ENCODE measurements at regions not wholly inside any gene's neighbourhood (a gene's known extent, or its start where the extent isn't known, plus 50 kb on each side); places are given as distances from the start of the nearest gene placed in this dataset.
"Not testable (repeated sequence)": the region's sequence is repeated elsewhere in the genome, so short reads cannot be mapped to it uniquely, and the experiment has no call there.

DNA sequence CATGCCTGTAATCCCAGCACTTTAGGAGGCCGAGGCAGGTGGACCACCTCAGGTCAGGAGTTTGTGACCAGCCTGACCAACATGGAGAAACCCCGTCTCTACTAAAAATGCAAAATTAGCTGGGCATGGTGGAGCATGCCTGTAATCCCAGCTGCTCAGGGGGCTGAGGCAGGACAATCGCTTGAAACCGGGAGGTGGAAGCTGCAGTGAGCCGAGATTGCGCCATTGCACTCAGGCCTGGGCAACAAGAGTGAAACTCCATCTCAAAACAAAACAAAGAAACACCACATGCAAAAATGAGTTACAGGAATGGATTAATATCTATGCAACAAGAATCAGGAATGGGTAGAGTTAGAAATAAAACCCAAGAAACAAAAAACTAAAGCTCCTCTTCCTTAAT, 462.3 kb upstream of the POM121L12 start:
- not testable (repeated sequence) for DNase-seq

- DNase-seq: no peak
These were observed 464.4 kb upstream of the POM121L12 start for GRCh38 chr7:52571026-52571425.

DNA sequence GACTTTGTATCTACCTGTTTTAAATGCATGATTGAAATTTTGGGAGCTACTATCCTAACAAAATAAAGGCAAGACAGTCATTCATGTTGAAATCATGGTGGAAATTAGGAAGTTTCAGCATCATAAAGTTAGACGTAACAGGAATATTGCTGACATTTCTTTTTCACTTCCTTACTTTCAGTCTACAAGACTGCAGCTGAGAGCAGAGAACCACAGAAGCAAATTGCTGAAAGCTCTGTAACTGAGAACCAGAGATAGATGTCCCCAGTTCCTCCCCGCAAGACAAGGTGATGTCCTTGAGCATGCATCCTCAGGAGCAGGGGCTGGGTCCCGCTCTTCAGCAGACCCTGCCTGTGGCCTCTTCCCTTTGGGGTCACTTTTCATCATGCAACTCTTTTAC, 466.3 kb upstream of the POM121L12 start:
- DNase-seq: no peak

DNA sequence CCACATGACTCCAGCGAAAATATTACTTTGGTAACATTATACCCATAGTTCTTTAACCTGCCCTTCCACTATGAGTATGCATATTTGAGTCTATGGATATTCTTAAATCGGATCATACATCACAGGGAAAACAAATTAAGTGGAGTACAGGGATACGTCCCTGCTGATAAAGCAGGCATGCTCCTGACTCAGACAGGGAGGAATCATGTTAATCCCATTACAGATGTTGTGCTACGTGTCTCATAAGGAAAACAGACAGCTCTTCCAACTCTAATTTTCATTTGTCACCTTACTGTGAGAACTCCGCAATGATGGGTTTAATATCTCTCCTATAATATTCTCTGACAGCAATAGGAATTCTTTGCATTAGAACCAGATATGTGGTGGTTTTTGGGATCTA, 469.5 kb upstream of the POM121L12 start:
- DNase-seq: no peak

GRCh38 chr7:52555805-52556204, 479.6 kb upstream of the POM121L12 start:
- DNase-seq: no peak

- DNase-seq: no peak
These were observed 488.0 kb upstream of the POM121L12 start for GRCh38 chr7:52547308-52547910.

- DNase-seq: not testable (repeated sequence)
These were observed 494.2 kb upstream of the POM121L12 start for GRCh38 chr7:52541198-52541765.

- DNase-seq: no peak
These were observed 495.4 kb upstream of the POM121L12 start for GRCh38 chr7:52540041-52540440.

DNA sequence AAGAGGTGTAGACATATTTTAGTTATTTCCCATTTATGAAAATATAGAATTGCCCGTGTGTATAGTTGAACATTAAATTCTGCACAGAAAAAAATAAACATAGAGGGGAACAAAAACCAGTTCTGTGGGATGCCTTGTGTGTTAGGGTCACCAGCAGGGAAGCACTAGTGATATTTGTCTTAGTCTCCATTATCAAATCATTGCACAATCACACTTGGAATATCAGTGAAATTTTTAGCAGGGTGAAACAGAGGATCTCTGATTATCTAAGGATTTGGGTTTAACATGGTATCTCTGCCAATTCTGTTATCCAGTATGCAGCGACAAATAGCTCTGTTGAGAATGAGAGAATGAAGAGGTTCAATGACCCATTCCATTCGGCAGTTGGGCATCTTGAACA, 496.0 kb upstream of the POM121L12 start:
- no peak for DNase-seq

- DNase-seq: no peak
These were observed 498.4 kb upstream of the POM121L12 start for GRCh38 chr7:52537051-52537450.

GRCh38 chr7:52525772-52526341, 509.6 kb upstream of the POM121L12 start:
- no peak for DNase-seq

- no peak for DNase-seq
These were observed 516.6 kb upstream of the POM121L12 start for GRCh38 chr7:52518869-52519268.

- DNase-seq: no peak
These were observed 522.8 kb upstream of the POM121L12 start for GRCh38 chr7:52512656-52513055.

DNA sequence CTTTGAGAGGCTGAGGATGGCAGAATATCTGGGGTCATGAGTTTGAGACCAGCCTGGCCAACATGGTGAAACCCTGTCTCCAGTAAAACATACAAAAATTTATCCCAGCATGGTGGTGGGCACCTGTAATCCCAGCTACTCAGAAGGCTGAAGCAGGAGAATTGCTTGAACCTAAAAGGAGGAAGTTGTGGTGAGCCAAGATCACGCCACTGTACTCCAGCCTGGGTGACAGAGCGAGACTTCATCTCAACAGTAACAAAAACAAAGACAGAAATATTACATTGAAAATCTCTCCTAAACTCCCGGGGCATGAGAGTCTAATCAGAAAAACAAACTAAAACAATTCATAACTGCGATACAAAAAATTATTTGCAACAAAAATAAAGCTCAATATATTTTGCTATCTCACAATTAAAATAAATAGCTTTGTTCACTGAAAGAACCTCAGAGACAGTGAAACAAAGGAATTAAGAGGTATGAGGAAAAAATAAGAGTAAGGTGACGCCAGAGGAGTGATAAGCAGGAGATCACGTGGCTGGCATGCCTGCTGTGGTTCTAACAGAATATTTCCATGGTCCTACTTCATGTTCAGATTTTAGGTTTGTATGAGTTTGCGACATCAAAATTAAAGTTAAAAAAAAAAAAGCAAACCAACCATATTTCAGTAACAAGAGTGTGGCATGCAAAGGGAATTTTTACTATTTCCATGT, 527.7 kb upstream of the POM121L12 start:
- no peak for DNase-seq

DNA sequence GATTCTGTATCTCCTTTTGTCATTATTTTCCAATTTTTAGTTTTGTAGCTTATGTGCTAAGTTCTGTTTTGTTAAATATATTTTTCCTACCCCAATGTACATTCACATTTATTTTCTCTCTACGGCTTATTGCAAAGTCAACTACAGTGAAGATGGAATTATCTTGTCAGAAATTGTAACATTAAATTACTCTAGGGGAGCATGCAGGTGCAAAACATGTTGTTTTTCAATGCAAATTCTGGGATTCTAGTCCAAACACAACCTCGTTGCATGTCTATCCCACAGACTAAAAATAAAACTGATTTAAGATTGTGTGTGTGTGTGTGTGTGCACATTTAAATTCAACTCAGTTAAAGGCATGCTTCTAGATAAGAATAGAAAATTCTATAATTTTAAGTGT, 529.1 kb upstream of the POM121L12 start:
- no peak for DNase-seq

DNA sequence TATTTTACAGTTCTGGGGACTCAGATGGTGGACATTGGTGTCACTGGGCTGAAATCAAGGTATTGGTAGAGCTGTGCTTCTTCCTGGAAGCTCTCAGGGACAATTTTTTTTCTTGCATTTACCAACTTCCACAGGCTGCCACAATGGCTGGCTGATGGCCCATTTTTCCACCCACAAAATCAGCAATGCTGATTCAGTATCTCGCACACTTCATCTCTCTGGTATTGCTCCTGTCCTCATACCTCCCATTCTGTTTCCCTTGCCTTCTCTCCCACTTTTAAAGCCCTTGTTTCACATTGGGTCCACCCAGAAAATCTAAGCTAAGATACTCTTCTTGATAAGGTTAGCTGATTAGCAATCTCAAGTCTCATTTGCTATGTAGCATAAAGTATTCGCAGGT, 530.9 kb upstream of the POM121L12 start:
- DNase-seq: no peak

GRCh38 chr7:52502281-52502680, 533.2 kb upstream of the POM121L12 start:
- no peak for DNase-seq

DNA sequence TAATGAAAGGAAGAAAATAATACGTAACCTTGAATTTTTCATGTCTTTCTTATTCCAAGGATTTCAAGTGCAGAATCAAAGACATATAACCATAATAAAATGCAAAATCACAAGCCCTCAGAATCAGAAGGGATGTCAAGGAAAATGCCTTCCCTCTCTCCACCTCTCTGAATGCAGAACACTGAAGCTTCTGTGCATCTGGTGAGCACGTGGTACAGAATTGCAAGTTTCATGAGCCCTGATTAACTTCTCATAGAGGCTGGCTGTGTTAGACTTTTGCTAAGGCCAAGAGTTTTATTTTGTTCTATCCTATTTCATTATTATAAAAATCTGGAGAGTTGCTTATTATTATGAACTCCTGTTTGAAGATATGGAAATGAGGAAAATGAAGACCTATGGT, 533.7 kb upstream of the POM121L12 start:
- no peak for DNase-seq

DNA sequence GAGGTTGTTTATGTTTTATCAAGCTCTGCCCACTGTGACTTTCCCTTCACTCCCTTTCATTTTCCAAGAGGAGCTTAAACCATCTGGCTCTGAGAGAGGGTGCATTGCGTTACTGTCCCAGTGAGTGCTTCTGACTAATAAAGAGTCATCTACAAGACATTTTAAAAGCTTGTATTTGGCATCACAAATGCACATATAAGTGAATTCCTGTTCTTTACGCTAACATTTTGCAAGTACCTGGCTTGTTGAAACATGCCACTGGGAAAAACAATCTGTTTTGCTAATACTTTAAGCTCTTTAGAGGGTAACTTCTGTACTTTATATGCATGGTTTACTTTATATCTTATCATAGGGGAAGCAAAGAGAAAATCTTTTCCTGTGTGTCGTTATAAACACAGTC, 534.6 kb upstream of the POM121L12 start:
- no peak for DNase-seq

- DNase-seq: no peak
These were observed 537.1 kb upstream of the POM121L12 start for GRCh38 chr7:52498366-52498765.

DNA sequence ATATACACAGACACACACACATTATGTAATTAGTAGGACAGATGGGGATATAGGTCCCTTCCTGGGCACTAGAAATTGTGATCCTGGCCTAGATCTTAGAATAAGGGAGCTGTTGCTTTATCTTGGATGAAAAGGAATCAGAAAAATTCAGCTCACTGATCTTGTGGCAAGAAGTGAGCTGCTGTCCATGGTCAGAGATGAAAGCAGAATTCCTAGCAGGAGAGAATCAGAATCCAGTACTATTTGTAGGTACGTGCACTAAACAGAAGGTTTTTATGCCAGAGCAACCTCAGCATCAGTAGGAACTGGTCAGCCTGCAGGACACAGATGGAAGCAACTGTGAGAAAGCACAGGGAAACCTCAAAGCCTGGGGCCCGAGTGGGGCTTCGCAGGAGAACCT, 549.2 kb upstream of the POM121L12 start:
- no peak for DNase-seq

DNA sequence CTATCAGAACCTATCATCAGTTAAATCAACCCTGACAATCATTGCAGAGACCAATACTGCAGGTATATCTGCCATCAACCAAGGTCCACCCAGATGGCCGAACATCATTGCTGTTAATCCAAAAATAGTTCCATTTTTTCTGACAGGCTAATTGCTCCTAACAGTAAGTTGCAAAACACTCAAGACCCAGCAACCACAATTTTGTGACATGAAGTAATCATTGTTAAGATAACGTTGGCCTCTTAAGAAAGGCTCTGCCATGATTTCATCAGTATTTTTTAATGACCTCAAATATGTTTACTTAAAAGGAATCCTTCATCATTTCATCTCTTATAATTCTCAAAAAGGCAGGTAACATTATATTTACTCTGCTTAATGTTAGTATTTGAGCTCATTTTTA, 553.4 kb upstream of the POM121L12 start:
- DNase-seq: no peak

GRCh38 chr7:52481571-52481970, 553.9 kb upstream of the POM121L12 start:
- no peak for DNase-seq

GRCh38 chr7:52479990-52480389, 555.4 kb upstream of the POM121L12 start:
- no peak for DNase-seq
